HCT116 (cell line): ENCODE measurements at regions not wholly inside any gene's neighbourhood (a gene's known extent, or its start where the extent isn't known, plus 50 kb on each side); places are given as distances from the start of the nearest gene placed in this dataset.

Source experiments
- ATAC-seq: fragments of 200-7000 bp; cut with Tn5 transposase; 2 replicates; pipeline ENCODE4 v1.9.1; 2020; ENCODE audit warnings: mild to moderate bottlenecking, moderate library complexity
- BruUV-seq: library from RNA; stranded (reverse); fragments of 400-500 nt; replicated peaks from 2 replicates; lab custom pipeline; 2021; lab: Mats Ljungman, UMichigan
- CTCF ChIA-PET: fragments of 300-600 bp; sonication (Branson Sonifier 250); formaldehyde crosslinking; loops from one replicate; lab custom pipeline; 2021; ENCODE audit warnings: antibody characterized with exemption; lab: Charles Lee
- POLR2A ChIA-PET: fragments of 300-600, 350-600 bp; sonication (Branson Sonifier 250); formaldehyde crosslinking; loops from one replicate; lab custom pipeline; 2021; ENCODE audit warnings: antibody characterized with exemption; lab: Charles Lee
- RAD21 ChIA-PET, 2 experiments: fragments of 300-600 bp; sonication (Branson Sonifier 250); formaldehyde crosslinking; loops; one replicate each; lab custom pipeline; 2023; ENCODE audit warnings: low total read pairs in 2 of 2; ENCODE audit not compliant: uncharacterized antibody in 2 of 2, unreplicated experiment in 2 of 2, low non-redundant PET in 1 of 2; lab: Charles Lee
- DNase-seq: peaks from one replicate; pipeline ENCODE4 v3.0.0-alpha.2; 2010; ENCODE audit warnings: low read depth, low spot score
- H2AFZ ChIP-seq: fragments of 200-600 bp; shearing (Covaris generic), sonication (generic); 2 replicates; pipeline ENCODE4 v1.6.1; 2017; ENCODE audit warnings: low read depth, mixed run types, mixed read lengths, antibody characterized with exemption, low read length; ENCODE audit not compliant: poor library complexity, severe bottlenecking
- H3K27ac ChIP-seq: 2 replicates; pipeline ENCODE4 v1.5.1; 2012; ENCODE audit warnings: low read depth, low read length
- H3K27me3 ChIP-seq: fragments of 200-600 bp; sonication (generic); 2 replicates; pipeline ENCODE4 v1.6.1; 2016; ENCODE audit warnings: mixed run types, low read length, mixed read lengths; ENCODE audit not compliant: insufficient read depth
- H3K36me3 ChIP-seq, 2 experiments: fragments of 200-500 bp in 1 of 2; fragments of 200-600 bp in 1 of 2; sonication (Bioruptor generic) in 1 of 2; sonication (generic) in 1 of 2; 2 replicates each; pipeline versions ENCODE4 v1.5.1 to v1.6.1; 2014 to 2016; ENCODE audit warnings: low read length in 2 of 2, inconsistent platforms in 1 of 2, mixed read lengths in 1 of 2, mixed run types in 1 of 2; ENCODE audit not compliant: insufficient read depth in 2 of 2, control insufficient read depth in 1 of 2
- H3K4me1 ChIP-seq, 2 experiments: fragments of 200-600 bp in 1 of 2; sonication (generic) in 1 of 2; 2 replicates each; pipeline versions ENCODE4 v1.5.1 to v1.6.1; 2012 to 2017; ENCODE audit warnings: low read length in 2 of 2, inconsistent platforms in 1 of 2, mild to moderate bottlenecking in 1 of 2, mixed read lengths in 1 of 2, mixed run types in 1 of 2, moderate library complexity in 1 of 2; ENCODE audit not compliant: insufficient read depth in 2 of 2, control insufficient read depth in 1 of 2
- H3K4me2 ChIP-seq: fragments of 200-600 bp; sonication (generic); 2 replicates; pipeline ENCODE4 v1.6.1; 2017; ENCODE audit warnings: mixed run types, low read length, mixed read lengths
- H3K4me3 ChIP-seq, 2 experiments: fragments of 200-600 bp in 1 of 2; sonication (generic) in 1 of 2; replicated peaks in 1 of 2; 2 replicates each; pipeline ENCODE4 v1.5.1; 2011 to 2016; ENCODE audit warnings: low read length in 2 of 2, control low read depth in 1 of 2, low read depth in 1 of 2, mild to moderate bottlenecking in 1 of 2, mixed read lengths in 1 of 2, mixed run types in 1 of 2
- H3K79me2 ChIP-seq: fragments of 200-600 bp; sonication (generic); 2 replicates; pipeline ENCODE4 v1.6.1; 2017; ENCODE audit warnings: mild to moderate bottlenecking, mixed run types, low read length, moderate library complexity, mixed read lengths; ENCODE audit not compliant: insufficient read depth
- H3K9ac ChIP-seq: fragments of 200-600 bp; sonication (generic); 2 replicates; pipeline ENCODE4 v1.6.1; 2016; ENCODE audit warnings: low read length, mixed read lengths
- H3K9me2 ChIP-seq: fragments of 200-600 bp; sonication (generic), shearing (Covaris generic); 2 replicates; pipeline ENCODE4 v1.6.1; 2017; ENCODE audit warnings: mixed run types, mild to moderate bottlenecking, moderate library complexity; ENCODE audit not compliant: insufficient read depth
- H3K9me3 ChIP-seq, 2 experiments: fragments of 200-500 bp in 1 of 2; fragments of 200-600 bp in 1 of 2; sonication (Bioruptor generic) in 1 of 2; sonication (generic) in 1 of 2; 2 replicates each; pipeline ENCODE4 v1.6.1; 2014 to 2017; ENCODE audit warnings: low read length in 2 of 2, mixed read lengths in 2 of 2, inconsistent platforms in 1 of 2, low read depth in 1 of 2, mild to moderate bottlenecking in 1 of 2, mixed run types in 1 of 2, moderate library complexity in 1 of 2; ENCODE audit not compliant: control insufficient read depth in 1 of 2, insufficient read depth in 1 of 2
- H4K20me1 ChIP-seq: fragments of 200-600 bp; sonication (generic), shearing (Covaris generic); 2 replicates; pipeline ENCODE4 v1.6.1; 2017; ENCODE audit warnings: mixed run types, mild to moderate bottlenecking, moderate library complexity; ENCODE audit not compliant: insufficient read depth
- CEBPB ChIP-seq: IDR thresholded peaks from 2 replicates; pipeline ENCODE4 v1.6.1; 2012; ENCODE audit warnings: low read depth
- EGR1 ChIP-seq: IDR thresholded peaks from 2 replicates; pipeline ENCODE4 v1.6.1; 2012; ENCODE audit warnings: low read depth
- FOSL1 ChIP-seq: IDR thresholded peaks from 2 replicates; pipeline ENCODE4 v1.6.1; 2012; ENCODE audit warnings: low read depth
- JUND ChIP-seq: IDR thresholded peaks from 2 replicates; pipeline ENCODE4 v1.6.1; 2012
- POLR2AphosphoS5 ChIP-seq: IDR thresholded peaks from 2 replicates; pipeline ENCODE4 v1.6.1; 2011; ENCODE audit warnings: mild to moderate bottlenecking, low read depth, low read length, moderate library complexity
- TCF7L2 ChIP-seq: IDR thresholded peaks from 2 replicates; pipeline ENCODE4 v1.7.0; 2011; ENCODE audit warnings: borderline replicate concordance, inconsistent platforms; ENCODE audit not compliant: insufficient read depth, insufficient read length; ENCODE audit errors: extremely low read depth
- YY1 ChIP-seq: IDR thresholded peaks from 2 replicates; pipeline ENCODE4 v1.6.1; 2011; ENCODE audit warnings: low read length, low read depth, moderate library complexity, mild to moderate bottlenecking; ENCODE audit not compliant: insufficient replicate concordance; ENCODE audit errors: extremely low read depth
- ZFX ChIP-seq: fragments of 450-650 bp; IDR thresholded peaks from 2 replicates; pipeline ENCODE4 v1.6.1; 2017
- ZNF274 ChIP-seq: fragments of 200-500 bp; sonication (Bioruptor generic); IDR thresholded peaks from 2 replicates; pipeline ENCODE4 v1.6.1; 2014; ENCODE audit warnings: mild to moderate bottlenecking, low read depth, low read length, inconsistent platforms
- intact Hi-C: fragments of 100-400 bp; cut with micrococcal nuclease; formaldehyde crosslinking; loops from 2 replicates; pipeline ENCODE4 v1.10.0; 2022
- TF ChIP-seq, protein P1 (sequence below): IDR thresholded peaks from 2 replicates; pipeline ENCODE4 v1.6.1; 2012
- TF ChIP-seq, protein P2 (sequence below): IDR thresholded peaks from 2 replicates; pipeline ENCODE4 v1.6.1; 2012
- TF ChIP-seq, protein P3 (sequence below): IDR thresholded peaks from 2 replicates; pipeline ENCODE4 v1.6.1; 2011; ENCODE audit warnings: mild to moderate bottlenecking, low read length, moderate library complexity; ENCODE audit not compliant: insufficient replicate concordance; ENCODE audit errors: extremely low read depth
- TF ChIP-seq, protein P4 (sequence below), 3 experiments: fragments of 200-600 bp in 1 of 3; sonication (generic) in 1 of 3; IDR thresholded peaks in 2 of 3; conservative IDR thresholded peaks in 1 of 3; 2 replicates each; pipeline ENCODE4 v1.5.1; 2012 to 2017; ENCODE audit warnings: low read depth in 2 of 3, low read length in 2 of 3, antibody characterized with exemption in 1 of 3, borderline replicate concordance in 1 of 3, control low read depth in 1 of 3, mild to moderate bottlenecking in 1 of 3, mixed read lengths in 1 of 3, mixed run types in 1 of 3, moderate library complexity in 1 of 3; ENCODE audit not compliant: insufficient read depth in 1 of 3

DNA sequence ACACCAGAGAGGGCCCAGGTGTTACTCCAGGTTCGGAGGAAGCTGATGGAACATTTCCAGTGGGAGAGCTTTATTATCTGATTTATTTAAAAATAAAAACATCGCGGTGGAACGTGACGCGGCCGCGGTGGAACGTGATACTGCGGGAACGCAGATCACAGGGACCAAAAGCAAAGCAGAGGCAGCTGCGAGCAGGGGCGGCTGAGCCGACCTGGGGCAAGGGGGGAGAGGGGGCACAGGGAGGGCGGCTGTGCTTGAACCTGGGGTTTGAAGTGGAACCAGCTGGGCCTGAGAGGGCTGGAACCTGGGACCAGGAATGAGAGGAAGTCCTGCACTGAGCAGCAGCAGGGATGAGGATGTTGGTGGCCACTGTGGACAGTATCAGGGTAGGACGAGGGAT lies 583.5 kb upstream of the SALL3 start:
- H4K20me1 ChIP-seq = no peaks in the 10 kb centered on the region
- H3K27me3 ChIP-seq = no peaks in the 10 kb centered on the region
- no peak overlapping the region for H3K27ac ChIP-seq
- no peak overlapping the region for H3K9ac ChIP-seq
- ChIA-PET POLR2A (no interaction called here), RAD21 (no interaction called here)
- no peak for ATAC-seq
- H3K79me2 ChIP-seq = no peaks in the 10 kb centered on the region
- no peaks in the 10 kb centered on the region for H3K9me2 ChIP-seq
- no peak overlapping the region for H3K4me3 ChIP-seq
- H3K4me2 ChIP-seq = no peak overlapping the region
- TF ChIP-seq, protein P1, sequence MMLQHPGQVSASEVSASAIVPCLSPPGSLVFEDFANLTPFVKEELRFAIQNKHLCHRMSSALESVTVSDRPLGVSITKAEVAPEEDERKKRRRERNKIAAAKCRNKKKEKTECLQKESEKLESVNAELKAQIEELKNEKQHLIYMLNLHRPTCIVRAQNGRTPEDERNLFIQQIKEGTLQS = no peak
- no peak for TF ChIP-seq TCF7L2
- TF ChIP-seq, protein P2, sequence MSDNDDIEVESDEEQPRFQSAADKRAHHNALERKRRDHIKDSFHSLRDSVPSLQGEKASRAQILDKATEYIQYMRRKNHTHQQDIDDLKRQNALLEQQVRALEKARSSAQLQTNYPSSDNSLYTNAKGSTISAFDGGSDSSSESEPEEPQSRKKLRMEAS = no peak
- no peak for TF ChIP-seq ZNF274
- TF ChIP-seq YY1 = no peak
- TF ChIP-seq EGR1 = no peak
- no peak for TF ChIP-seq CEBPB
- TF ChIP-seq, protein P3, sequence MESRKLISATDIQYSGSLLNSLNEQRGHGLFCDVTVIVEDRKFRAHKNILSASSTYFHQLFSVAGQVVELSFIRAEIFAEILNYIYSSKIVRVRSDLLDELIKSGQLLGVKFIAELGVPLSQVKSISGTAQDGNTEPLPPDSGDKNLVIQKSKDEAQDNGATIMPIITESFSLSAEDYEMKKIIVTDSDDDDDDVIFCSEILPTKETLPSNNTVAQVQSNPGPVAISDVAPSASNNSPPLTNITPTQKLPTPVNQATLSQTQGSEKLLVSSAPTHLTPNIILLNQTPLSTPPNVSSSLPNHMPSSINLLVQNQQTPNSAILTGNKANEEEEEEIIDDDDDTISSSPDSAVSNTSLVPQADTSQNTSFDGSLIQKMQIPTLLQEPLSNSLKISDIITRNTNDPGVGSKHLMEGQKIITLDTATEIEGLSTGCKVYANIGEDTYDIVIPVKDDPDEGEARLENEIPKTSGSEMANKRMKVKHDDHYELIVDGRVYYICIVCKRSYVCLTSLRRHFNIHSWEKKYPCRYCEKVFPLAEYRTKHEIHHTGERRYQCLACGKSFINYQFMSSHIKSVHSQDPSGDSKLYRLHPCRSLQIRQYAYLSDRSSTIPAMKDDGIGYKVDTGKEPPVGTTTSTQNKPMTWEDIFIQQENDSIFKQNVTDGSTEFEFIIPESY = no peak
- TF ChIP-seq ZFX = no peak
- TF ChIP-seq POLR2AphosphoS5 = no peak
- TF ChIP-seq JUND = no peak
- no peak for TF ChIP-seq FOSL1
- TF ChIP-seq, protein P4, sequence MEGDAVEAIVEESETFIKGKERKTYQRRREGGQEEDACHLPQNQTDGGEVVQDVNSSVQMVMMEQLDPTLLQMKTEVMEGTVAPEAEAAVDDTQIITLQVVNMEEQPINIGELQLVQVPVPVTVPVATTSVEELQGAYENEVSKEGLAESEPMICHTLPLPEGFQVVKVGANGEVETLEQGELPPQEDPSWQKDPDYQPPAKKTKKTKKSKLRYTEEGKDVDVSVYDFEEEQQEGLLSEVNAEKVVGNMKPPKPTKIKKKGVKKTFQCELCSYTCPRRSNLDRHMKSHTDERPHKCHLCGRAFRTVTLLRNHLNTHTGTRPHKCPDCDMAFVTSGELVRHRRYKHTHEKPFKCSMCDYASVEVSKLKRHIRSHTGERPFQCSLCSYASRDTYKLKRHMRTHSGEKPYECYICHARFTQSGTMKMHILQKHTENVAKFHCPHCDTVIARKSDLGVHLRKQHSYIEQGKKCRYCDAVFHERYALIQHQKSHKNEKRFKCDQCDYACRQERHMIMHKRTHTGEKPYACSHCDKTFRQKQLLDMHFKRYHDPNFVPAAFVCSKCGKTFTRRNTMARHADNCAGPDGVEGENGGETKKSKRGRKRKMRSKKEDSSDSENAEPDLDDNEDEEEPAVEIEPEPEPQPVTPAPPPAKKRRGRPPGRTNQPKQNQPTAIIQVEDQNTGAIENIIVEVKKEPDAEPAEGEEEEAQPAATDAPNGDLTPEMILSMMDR (IDR thresholded peaks at IDR 0.05 in 2 of 3, conservative IDR thresholded peaks at IDR 0.05 in 1 of 3; ENCODE audit: borderline replicate concordance in 1 of 3, insufficient read depth in 1 of 3, low read depth in 2 of 3, low read length in 2 of 3) = no peak
- TF ChIP-seq, all 23 proteins: peak for 0
- H3K9me3 ChIP-seq = peaks cover 5 to 18% of the 10 kb centered on the region in 2 experiments; a peak in 2 of 4 replicates
- H3K4me1 ChIP-seq = no peaks in the 10 kb centered on the region
- CTCF ChIA-PET = no interaction called here
- no peak for DNase-seq
- H3K36me3 ChIP-seq = no peaks in the 10 kb centered on the region
- BruUV-seq = no TSS peak
- no peak overlapping the region for H2AFZ ChIP-seq
- intact Hi-C loops = no loop called here
